ENCODE measurements at regions not wholly inside any gene's neighbourhood (a gene's known extent, or its start where the extent isn't known, plus 50 kb on each side); places are given as distances from the start of the nearest gene placed in this dataset.

DNA sequence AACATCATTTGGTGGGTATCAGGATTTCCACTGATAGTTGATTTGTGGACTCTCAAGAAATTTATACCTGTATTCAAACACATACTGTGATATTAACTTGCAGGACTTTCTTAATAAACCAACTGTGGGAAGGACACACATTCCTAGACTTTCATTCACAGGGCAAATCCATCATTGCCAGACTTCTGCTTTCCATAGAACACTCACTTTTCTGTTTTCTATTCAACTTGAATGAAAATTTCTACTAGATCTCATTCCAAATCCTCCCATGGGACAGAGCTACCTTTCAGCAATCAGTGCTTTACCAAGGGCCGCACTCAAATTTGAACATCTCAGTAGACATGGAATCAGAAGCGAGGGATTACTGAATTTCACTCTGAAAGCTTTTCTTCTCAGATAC lies 612.5 kb downstream of the IRS1 start:
- no peaks in the 10 kb centered on the region for H3K36me3 Mint-ChIP-seq (ENCODE audit: insufficient read depth in 1 of 3, low read depth in 3 of 3)
- H3K23ac ChIP-seq (ENCODE audit: insufficient read length, low read depth, low read length): no peak overlapping the region
- H3K4me3 Mint-ChIP-seq: no peak overlapping the region
- H2BK120ac ChIP-seq (ENCODE audit: low read depth, low read length, poor library complexity, severe bottlenecking): no peak overlapping the region
- TF ChIP-seq, protein P1, sequence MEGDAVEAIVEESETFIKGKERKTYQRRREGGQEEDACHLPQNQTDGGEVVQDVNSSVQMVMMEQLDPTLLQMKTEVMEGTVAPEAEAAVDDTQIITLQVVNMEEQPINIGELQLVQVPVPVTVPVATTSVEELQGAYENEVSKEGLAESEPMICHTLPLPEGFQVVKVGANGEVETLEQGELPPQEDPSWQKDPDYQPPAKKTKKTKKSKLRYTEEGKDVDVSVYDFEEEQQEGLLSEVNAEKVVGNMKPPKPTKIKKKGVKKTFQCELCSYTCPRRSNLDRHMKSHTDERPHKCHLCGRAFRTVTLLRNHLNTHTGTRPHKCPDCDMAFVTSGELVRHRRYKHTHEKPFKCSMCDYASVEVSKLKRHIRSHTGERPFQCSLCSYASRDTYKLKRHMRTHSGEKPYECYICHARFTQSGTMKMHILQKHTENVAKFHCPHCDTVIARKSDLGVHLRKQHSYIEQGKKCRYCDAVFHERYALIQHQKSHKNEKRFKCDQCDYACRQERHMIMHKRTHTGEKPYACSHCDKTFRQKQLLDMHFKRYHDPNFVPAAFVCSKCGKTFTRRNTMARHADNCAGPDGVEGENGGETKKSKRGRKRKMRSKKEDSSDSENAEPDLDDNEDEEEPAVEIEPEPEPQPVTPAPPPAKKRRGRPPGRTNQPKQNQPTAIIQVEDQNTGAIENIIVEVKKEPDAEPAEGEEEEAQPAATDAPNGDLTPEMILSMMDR (conservative IDR thresholded peaks at IDR 0.05): no peak
- no peak overlapping the region for H3K27ac ChIP-seq (ENCODE audit: insufficient read length, low read depth, low read length)
- H3K27me3 ChIP-seq (ENCODE audit: insufficient read depth, low read length): no peaks in the 10 kb centered on the region
- no peaks in the 10 kb centered on the region for H3K79me2 ChIP-seq (ENCODE audit: insufficient read depth, low read length)
- H3K14ac ChIP-seq (ENCODE audit: insufficient read depth, low read length): no peak overlapping the region
- WGBS (ENCODE audit: extremely low coverage, insufficient read length, low lambda C conversion rate): no CpG with 5 or more reads among the region's 2 CpGs
- H3K23me2 ChIP-seq (ENCODE audit: insufficient read length, low read depth, low read length, poor library complexity, severe bottlenecking): no peaks in the 10 kb centered on the region
- no peak overlapping the region for H4K91ac ChIP-seq (ENCODE audit: insufficient read length, low read depth, low read length)
- no peak overlapping the region for H2AK5ac ChIP-seq (ENCODE audit: insufficient read length, low read length)
- H2AFZ ChIP-seq (ENCODE audit: low read length): no peak overlapping the region
- no peak overlapping the region for H3K27ac Mint-ChIP-seq
- H4K5ac ChIP-seq (ENCODE audit: insufficient read length, low read depth, low read length): no peak overlapping the region
- H2BK5ac ChIP-seq (ENCODE audit: insufficient read length, low read length): no peak overlapping the region
- H3K9me3 ChIP-seq (ENCODE audit: control insufficient read depth, low read depth, low read length): no peaks in the 10 kb centered on the region
- no peak overlapping the region for H2BK12ac ChIP-seq (ENCODE audit: insufficient read length, low read depth, low read length)
- peaks cover 17% of the 10 kb centered on the region in 2 experiments for H3K4me1 Mint-ChIP-seq
- no peak overlapping the region for H3K4ac ChIP-seq (ENCODE audit: low read depth, low read length)
- no peak overlapping the region for H3K18ac ChIP-seq (ENCODE audit: insufficient read length, low read depth, low read length)
- no peaks in the 10 kb centered on the region for H3K4me1 ChIP-seq (ENCODE audit: insufficient read depth, low read length)
- no peaks in the 10 kb centered on the region for H3K27me3 Mint-ChIP-seq (ENCODE audit: low read depth)
- H2BK20ac ChIP-seq (ENCODE audit: low read depth, low read length, poor library complexity, severe bottlenecking): no peak overlapping the region
- H4K20me1 ChIP-seq (ENCODE audit: control insufficient read depth, insufficient read depth, insufficient read length): no peaks in the 10 kb centered on the region
- H3T11ph ChIP-seq (ENCODE audit: low read length): no peak overlapping the region
- no peak for DNase-seq
- H3K56ac ChIP-seq (ENCODE audit: insufficient read length, low read depth, low read length): no peak overlapping the region
- no peaks in the 10 kb centered on the region for H3K79me1 ChIP-seq (ENCODE audit: insufficient read depth, low read depth, low read length, poor library complexity, severe bottlenecking)
- H4K8ac ChIP-seq (replicated peaks; ENCODE audit: insufficient read length, low read depth, low read length): no peak overlapping the region
- no peak overlapping the region for H3K9ac ChIP-seq (ENCODE audit: extremely low read depth, insufficient read length, low read length)
- no peaks in the 10 kb centered on the region; a peak in 1 of 5 replicates for H3K9me3 Mint-ChIP-seq
- no peak overlapping the region for H3K4me2 ChIP-seq (ENCODE audit: insufficient read depth, insufficient read length, low read length)
- H2BK15ac ChIP-seq (ENCODE audit: low read depth, low read length): no peak overlapping the region

Measured in H9 (cell line).